Progenitor cell of endocrine pancreas (in vitro differentiated cells): ENCODE measurements at regions not wholly inside any gene's neighbourhood (a gene's known extent, or its start where the extent isn't known, plus 50 kb on each side); places are given as distances from the start of the nearest gene placed in this dataset.
"Not testable (repeated sequence)": the region's sequence is repeated elsewhere in the genome, so short reads cannot be mapped to it uniquely, and the experiment has no call there.

ENCODE experiments used
- DNase-seq: peaks from one replicate; pipeline ENCODE4 v3.0.0; 2021; ENCODE audit warnings: low spot score; ENCODE audit not compliant: unreplicated experiment
- H3K27ac Mint-ChIP-seq: 2 replicates; pipeline ENCODE4 v1.8.0; 2021; ENCODE audit warnings: mild to moderate bottlenecking, moderate library complexity, mixed read lengths
- H3K27me3 Mint-ChIP-seq: 2 replicates; pipeline ENCODE4 v1.8.0; 2021; ENCODE audit warnings: mixed read lengths
- H3K36me3 Mint-ChIP-seq: 2 replicates; pipeline ENCODE4 v1.8.0; 2022; ENCODE audit warnings: mixed read lengths; ENCODE audit not compliant: insufficient read depth
- H3K4me1 Mint-ChIP-seq: 2 replicates; pipeline ENCODE4 v1.8.0; 2021; ENCODE audit warnings: low read depth, mixed read lengths
- H3K4me3 Mint-ChIP-seq: 2 replicates; pipeline ENCODE4 v1.8.0; 2021; ENCODE audit warnings: low read depth, mild to moderate bottlenecking, moderate library complexity, mixed read lengths
- H3K9me3 Mint-ChIP-seq: 2 replicates; pipeline ENCODE4 v1.8.0; 2021; ENCODE audit warnings: low read depth, mixed read lengths
- TF ChIP-seq, protein P1 (sequence below): fragments of 200-600 bp; sonication (generic); IDR thresholded peaks from one replicate; pipeline ENCODE4 v1.5.0; 2021; ENCODE audit warnings: antibody characterized with exemption, mild to moderate bottlenecking; ENCODE audit not compliant: unreplicated experiment

DNA sequence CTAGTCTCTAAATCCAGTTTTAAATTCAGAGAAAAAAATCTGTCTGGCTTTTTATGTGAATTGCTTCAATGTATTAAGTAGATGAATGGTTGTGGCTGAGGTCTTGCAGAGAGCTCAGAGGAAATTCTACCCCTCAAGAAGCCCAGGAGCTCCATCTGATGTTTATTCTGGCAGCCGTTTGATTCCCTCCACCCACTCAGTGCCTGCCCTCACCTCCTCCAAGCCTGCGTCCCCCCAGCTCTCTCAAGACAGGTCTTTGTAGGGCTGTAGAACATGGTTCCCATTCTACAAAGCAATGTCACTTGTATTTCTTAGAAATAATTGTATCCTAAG, 366.3 kb downstream of the ANAPC1 start:
- H3K9me3 Mint-ChIP-seq, DNase-seq, H3K27me3 Mint-ChIP-seq, H3K36me3 Mint-ChIP-seq, H3K4me3 Mint-ChIP-seq, H3K27ac Mint-ChIP-seq: not testable (repeated sequence)
- H3K4me1 Mint-ChIP-seq: peaks cover 14% of the 10 kb centered on the region

DNA sequence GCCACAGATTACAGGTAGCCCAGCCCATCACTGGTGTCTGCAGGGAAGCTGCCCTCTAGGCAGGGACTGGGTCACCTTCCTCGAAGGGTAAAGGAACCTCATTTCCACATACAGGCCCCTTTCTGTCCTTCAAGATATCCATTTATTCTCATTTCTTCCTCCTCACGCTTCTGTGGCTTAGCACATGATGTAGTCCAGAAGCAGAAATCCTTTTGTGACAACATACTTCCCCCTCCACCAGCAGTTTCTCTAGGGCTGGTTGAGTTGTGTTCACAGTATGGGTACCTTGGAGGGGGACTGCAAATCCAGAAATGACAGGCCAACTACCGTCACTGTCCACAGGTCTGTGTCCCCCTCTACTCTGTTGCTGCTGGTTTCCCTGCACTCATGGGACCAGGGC, 364.9 kb downstream of the ANAPC1 start:
- Mint-ChIP-seq H3K27me3 (peaks cover 11% of the 10 kb centered on the region), H3K36me3 (no peaks in the 10 kb centered on the region), H3K9me3 (no peaks in the 10 kb centered on the region), H3K4me3 (no peak overlapping the region), H3K27ac (no peak overlapping the region), H3K4me1 (peaks cover 18% of the 10 kb centered on the region)
- TF ChIP-seq, protein P1, sequence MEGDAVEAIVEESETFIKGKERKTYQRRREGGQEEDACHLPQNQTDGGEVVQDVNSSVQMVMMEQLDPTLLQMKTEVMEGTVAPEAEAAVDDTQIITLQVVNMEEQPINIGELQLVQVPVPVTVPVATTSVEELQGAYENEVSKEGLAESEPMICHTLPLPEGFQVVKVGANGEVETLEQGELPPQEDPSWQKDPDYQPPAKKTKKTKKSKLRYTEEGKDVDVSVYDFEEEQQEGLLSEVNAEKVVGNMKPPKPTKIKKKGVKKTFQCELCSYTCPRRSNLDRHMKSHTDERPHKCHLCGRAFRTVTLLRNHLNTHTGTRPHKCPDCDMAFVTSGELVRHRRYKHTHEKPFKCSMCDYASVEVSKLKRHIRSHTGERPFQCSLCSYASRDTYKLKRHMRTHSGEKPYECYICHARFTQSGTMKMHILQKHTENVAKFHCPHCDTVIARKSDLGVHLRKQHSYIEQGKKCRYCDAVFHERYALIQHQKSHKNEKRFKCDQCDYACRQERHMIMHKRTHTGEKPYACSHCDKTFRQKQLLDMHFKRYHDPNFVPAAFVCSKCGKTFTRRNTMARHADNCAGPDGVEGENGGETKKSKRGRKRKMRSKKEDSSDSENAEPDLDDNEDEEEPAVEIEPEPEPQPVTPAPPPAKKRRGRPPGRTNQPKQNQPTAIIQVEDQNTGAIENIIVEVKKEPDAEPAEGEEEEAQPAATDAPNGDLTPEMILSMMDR: no peak
- DNase-seq: no peak

DNA sequence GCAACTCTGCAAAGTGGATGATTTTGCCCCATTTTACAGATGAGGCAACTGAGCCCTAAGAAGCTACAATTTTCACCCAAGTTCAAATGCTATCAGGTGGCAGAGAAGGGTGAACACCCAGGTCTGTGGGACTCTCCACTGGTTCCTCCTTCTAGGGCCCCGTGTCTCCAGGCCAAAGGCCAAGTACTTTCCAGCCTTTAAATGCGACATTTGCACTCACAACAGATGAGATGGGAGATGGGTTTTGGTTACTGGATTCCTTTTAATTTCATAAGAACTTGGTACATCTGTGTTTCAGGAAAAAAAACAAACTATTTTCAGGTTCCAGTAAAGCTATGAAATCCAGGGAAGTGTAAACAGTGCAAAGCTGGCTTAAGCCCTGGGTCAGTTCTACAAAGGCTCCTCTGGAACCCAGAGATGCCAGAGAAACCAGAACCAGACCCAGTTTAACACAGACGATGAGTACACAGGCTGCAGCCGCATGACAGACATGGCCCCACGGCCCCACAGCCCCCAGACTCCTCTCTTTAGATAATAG, 361.7 kb downstream of the ANAPC1 start:
- peaks cover 18% of the 10 kb centered on the region for H3K4me1 Mint-ChIP-seq

DNA sequence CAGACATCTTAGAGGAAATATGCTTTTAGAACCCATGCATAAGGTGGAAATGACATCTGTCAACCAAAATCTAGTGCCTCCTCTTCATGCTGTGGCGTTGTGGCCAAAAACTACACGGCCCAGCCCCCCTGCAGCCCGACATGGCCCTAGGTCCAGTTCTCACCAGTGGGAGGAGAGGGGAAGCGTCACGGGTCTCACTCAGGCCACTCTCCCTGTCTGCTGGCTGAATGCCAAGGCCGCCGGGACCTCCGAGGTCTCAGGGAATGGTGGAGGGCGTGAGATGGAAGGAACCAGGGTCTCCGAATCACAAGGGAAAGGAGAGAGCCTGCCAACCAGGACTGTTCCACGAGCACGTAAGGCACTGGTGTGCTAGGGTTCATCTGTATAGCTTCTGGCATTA, 361.0 kb downstream of the ANAPC1 start:
- no peaks in the 10 kb centered on the region for H3K36me3 Mint-ChIP-seq
- H3K27ac Mint-ChIP-seq: peak overlapping the region; percentile 5
- peaks cover 11% of the 10 kb centered on the region for H3K27me3 Mint-ChIP-seq
- DNase-seq: no peak
- H3K4me1 Mint-ChIP-seq: peaks cover 16% of the 10 kb centered on the region
- TF ChIP-seq, protein P1: no peak
- no peaks in the 10 kb centered on the region for H3K9me3 Mint-ChIP-seq
- no peak overlapping the region for H3K4me3 Mint-ChIP-seq

More for the DNA sequence above, 361.7 kb downstream of the ANAPC1 start:
- H3K4me3 Mint-ChIP-seq: no peak overlapping the region
- H3K36me3 Mint-ChIP-seq: no peaks in the 10 kb centered on the region
- DNase-seq: no peak
- peaks cover 11% of the 10 kb centered on the region for H3K27me3 Mint-ChIP-seq
- no peak overlapping the region for H3K27ac Mint-ChIP-seq
- TF ChIP-seq, protein P1: no peak
- H3K9me3 Mint-ChIP-seq: no peaks in the 10 kb centered on the region

DNA sequence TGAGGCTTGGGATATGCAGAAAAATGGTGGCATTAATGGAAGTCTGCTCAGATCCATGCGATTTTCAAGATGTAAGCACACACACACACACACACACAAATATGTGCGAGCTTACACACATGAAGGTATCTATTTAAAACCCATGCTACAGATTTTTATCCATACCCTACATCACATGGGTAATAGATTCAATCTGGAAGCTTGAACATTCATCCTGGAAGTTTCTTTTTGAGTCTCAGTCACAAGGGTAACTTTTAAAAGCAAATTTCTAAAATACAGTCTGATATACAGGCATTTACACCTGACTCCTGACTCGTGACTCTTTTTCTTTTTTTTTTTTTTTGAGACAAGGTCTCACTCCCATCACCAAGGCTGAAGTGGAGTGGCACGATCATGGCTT, 359.0 kb downstream of the ANAPC1 start:
- H3K27ac Mint-ChIP-seq, H3K36me3 Mint-ChIP-seq, H3K9me3 Mint-ChIP-seq, DNase-seq, H3K4me3 Mint-ChIP-seq: not testable (repeated sequence)
- Mint-ChIP-seq H3K27me3 (peaks cover 11% of the 10 kb centered on the region), H3K4me1 (peaks cover 19% of the 10 kb centered on the region)

DNA sequence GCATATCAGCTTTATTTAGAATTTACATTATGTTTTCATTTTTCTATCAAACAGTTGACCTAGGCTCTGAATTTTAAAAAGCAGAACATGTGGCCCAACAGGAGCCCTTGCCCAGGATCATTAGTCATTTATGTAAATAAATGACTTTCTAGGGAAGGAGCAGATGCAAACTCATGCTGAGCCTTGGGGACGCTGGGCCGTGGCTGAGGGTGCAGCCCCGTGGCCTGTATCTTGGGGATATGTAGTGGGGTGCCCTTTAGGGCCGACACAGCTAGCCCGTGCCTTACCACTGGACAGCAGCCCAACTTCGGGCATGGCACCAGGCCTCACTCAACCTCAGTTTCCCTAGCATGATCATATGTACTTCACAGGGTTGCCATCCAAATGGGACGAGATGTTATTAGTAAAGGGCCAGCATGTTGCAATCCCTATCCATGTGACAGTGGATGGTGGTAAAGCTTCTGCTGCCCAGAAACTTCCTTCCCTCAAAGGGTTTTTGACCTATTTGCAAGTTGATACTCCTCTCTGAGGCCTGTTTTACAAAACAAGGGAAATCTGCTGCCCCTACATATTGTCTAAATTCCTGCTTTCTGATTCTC, 357.9 kb downstream of the ANAPC1 start:
- H3K9me3 Mint-ChIP-seq, DNase-seq, H3K27ac Mint-ChIP-seq, H3K4me3 Mint-ChIP-seq, H3K36me3 Mint-ChIP-seq: not testable (repeated sequence)
- Mint-ChIP-seq H3K4me1 (peaks cover 18% of the 10 kb centered on the region), H3K27me3 (peaks cover 11% of the 10 kb centered on the region)

DNA sequence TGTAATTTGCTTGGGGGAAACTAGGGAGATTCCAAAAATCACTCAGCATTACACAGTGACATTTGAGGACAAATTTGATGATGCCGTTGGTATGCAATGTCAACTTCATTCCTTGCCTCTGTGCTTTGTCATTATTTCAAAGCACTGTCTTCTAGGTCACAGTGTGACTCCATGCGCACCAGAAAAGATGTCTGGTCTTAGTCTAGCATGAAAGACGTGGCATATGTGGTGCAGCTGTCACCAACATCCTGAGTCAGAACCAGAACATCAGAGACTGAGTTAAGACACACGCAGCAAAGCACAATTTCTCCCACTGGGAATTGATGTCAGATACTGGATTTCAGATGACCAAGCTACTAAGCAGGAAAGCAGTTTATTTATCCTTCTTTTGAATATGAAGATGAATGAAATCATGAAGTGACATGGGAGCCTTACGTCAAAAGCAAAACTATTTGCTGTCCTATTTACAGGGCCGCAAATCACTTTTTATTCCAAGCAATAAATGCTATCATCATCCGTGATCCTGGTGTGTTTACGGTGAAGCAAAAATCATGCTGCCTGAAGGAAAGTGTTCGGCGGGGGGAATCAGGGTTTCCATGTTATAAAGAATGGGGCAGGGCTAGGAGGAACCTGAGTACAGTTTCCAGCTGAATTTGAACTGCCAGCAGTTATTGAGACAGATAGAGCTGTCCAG, 356.1 kb downstream of the ANAPC1 start:
- not testable (repeated sequence) for DNase-seq, H3K27ac Mint-ChIP-seq, H3K36me3 Mint-ChIP-seq, H3K27me3 Mint-ChIP-seq, H3K9me3 Mint-ChIP-seq, H3K4me3 Mint-ChIP-seq, H3K4me1 Mint-ChIP-seq

DNA sequence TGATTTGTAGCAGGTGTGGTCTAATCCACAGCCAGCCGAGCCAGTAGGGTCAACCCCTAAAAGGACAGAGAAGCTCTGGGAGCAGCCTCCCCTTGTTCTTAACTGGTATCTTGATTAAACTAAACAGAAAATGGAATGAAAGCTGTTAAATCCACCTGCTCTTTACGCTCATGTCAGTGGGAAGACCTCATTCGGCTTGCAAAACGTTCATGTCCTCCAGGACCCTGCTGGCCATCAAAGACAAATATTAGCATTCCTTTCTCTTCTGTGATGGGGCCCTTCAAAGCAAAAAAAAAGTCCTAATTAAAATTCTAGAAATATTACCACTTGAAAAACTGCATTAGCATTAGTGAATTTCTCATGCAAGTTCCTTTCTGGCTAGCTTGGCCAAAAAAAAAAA, 355.0 kb downstream of the ANAPC1 start:
- H3K4me3 Mint-ChIP-seq, H3K36me3 Mint-ChIP-seq, H3K9me3 Mint-ChIP-seq, DNase-seq, H3K4me1 Mint-ChIP-seq, H3K27ac Mint-ChIP-seq, H3K27me3 Mint-ChIP-seq: not testable (repeated sequence)

DNA sequence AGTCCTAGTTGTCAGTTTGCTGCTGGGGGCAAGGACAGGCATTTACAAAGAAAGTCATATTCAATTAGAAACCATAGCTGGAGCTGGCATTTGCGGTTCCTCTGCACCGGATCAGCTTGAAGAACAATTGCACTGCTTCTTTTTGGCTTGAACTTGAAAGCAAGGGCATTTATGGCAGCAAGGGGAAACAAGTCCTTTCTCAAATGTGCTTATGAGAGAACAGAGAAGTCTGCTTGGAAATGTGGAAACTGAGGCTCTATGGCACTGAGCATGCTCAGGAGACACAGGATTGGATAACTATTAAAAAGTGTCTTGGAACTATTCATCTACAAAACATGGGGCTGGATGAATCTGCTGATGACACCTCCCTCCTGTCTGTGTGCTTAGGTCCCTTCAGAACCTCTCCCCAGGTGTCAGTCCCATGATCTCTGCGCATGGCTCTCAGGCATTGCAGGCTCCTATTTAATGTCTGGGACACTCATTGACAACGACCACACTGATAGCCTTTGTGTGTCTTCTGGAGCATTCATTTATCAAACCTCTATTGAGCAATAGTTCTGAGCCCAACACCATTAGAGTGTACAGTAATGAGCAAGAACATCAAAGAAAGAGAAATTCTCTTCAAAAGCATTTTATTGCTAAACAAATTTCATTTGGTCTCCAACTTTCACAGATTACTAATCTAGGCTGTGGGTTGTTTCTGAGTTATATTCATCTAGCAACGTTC, 353.6 kb downstream of the ANAPC1 start:
- H3K27ac Mint-ChIP-seq, H3K4me3 Mint-ChIP-seq, H3K4me1 Mint-ChIP-seq, H3K36me3 Mint-ChIP-seq, DNase-seq, H3K27me3 Mint-ChIP-seq, H3K9me3 Mint-ChIP-seq: not testable (repeated sequence)
